AG10803 (cell line): ENCODE measurements at regions not wholly inside any gene's neighbourhood (a gene's known extent, or its start where the extent isn't known, plus 50 kb on each side); places are given as distances from the start of the nearest gene placed in this dataset.

ENCODE experiments used
- DNase-seq: peaks from one replicate; pipeline ENCODE4 v3.0.0; 2010; ENCODE audit warnings: low read depth
- H3K4me3 ChIP-seq: 2 replicates; pipeline ENCODE4 v1.5.1; 2011; ENCODE audit warnings: mild to moderate bottlenecking, low read length, control low read depth
- TF ChIP-seq, protein P1 (sequence below): conservative IDR thresholded peaks from 2 replicates; pipeline ENCODE4 v1.5.1; 2011; ENCODE audit warnings: mild to moderate bottlenecking, low read length, control low read depth, inconsistent platforms

DNA sequence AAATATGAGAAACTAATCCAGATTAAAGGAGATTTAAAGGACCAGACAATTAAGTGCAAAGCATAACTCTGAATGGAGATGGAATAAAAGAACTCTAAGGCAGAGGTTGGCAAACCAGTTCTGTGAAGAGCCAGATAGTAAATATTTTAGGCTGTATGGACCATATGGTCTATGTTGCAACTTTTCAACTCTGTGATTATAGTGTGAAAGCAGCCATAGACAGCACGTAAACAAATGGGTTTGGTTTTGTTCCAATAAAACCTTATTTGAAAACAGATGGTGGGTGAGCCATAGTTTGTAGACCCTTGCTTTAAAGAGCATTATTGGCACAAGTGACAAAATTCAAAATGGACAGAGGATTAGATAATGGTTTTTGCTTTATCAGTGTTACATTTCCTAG lies 884.1 kb downstream of the CCSER2 start:
- DNase-seq, result no peak
- H3K4me3 ChIP-seq, result no peak overlapping the region
- TF ChIP-seq, protein P1, sequence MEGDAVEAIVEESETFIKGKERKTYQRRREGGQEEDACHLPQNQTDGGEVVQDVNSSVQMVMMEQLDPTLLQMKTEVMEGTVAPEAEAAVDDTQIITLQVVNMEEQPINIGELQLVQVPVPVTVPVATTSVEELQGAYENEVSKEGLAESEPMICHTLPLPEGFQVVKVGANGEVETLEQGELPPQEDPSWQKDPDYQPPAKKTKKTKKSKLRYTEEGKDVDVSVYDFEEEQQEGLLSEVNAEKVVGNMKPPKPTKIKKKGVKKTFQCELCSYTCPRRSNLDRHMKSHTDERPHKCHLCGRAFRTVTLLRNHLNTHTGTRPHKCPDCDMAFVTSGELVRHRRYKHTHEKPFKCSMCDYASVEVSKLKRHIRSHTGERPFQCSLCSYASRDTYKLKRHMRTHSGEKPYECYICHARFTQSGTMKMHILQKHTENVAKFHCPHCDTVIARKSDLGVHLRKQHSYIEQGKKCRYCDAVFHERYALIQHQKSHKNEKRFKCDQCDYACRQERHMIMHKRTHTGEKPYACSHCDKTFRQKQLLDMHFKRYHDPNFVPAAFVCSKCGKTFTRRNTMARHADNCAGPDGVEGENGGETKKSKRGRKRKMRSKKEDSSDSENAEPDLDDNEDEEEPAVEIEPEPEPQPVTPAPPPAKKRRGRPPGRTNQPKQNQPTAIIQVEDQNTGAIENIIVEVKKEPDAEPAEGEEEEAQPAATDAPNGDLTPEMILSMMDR, result no peak

DNA sequence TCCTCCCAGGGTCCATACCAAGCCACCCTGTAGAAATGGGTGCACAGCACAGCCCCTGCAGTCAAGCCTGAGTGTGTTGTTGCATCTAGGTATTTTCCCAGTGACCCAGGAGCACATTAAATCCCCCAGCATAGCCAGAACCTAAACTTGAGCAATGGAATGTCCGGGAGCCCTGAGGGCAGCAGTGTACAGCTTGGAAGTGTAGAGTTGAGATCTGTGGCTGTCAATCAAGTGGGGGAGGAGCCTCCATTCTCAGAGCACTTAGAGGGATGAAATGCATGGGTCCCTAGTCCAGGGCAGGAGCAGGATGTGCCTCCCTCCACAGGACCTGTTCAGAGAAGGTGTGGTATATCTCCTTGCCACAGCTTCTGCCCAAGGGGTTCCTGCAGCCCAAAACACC lies 885.1 kb downstream of the CCSER2 start:
- DNase-seq, result no peak
- TF ChIP-seq, protein P1, result no peak
- H3K4me3 ChIP-seq, result no peak overlapping the region

DNA sequence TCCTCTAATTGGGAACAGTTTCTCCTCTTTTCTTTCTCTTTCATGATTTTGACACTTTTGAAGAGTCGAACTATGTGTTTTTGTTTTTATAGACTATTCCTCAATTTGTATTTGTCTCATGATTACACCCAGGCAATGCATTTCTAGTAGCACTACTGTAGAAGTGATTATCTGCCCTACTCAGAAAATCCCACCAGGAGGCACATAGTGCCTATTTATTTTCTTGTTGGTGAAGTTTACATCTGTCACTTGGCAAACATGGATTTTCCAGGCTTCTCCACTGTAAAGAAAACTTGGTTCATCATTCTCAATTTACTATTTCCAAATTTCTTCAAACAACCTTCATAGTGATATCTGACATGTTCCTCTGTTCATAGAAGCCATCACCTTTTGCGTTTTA lies 893.9 kb downstream of the CCSER2 start:
- TF ChIP-seq, protein P1, result no peak
- H3K4me3 ChIP-seq, result no peak overlapping the region
- no peak for DNase-seq

DNA sequence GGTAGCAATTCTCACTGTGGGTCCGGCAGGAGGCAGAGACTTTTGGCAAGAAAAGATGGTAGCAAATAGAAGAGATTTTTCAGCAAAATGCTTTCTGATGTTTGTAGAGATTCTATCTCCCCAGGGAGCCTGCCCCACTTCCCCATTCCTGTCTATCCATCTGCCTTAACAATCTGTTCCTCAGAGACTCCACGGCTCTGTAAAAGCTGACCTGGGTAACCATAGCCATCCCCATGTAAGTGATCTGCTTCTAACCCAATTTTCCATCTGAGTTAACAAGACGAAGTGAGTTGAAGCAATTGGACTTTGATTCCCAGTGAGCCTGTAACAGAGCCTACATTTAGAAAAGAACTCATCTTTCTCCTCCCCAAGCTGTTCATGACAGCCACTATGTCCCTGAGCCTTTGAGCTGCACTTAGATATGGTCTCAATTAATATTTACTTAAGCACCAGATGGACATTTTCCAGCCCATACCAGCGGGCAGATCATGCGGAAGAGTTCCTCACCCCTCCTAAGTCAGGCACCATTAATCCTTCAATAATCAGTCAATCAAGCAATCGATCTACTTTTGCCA lies 896.1 kb downstream of the CCSER2 start:
- no peak for DNase-seq
- TF ChIP-seq, protein P1, result no peak
- H3K4me3 ChIP-seq, result no peak overlapping the region

DNA sequence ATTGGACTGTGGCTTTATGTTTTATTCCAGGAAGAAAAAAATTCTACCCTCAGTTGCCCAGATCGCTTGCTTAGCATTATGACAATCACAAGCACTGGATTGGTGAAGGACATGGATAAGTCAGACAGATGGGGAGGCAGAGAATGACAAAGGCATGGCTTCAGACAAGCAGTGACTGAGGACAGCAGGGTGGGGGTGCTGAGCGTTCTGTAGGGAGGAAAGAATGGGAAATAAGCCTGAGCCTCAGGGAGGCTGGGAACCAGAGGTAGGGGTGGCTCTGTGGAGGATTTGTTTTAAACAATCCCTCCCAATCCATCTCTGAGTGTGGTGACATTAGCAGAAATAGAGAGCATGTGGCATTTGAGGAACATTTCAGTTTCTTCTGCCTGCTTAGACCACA lies 896.9 kb downstream of the CCSER2 start:
- no peak overlapping the region for H3K4me3 ChIP-seq
- DNase-seq, result no peak
- TF ChIP-seq, protein P1, result no peak

DNA sequence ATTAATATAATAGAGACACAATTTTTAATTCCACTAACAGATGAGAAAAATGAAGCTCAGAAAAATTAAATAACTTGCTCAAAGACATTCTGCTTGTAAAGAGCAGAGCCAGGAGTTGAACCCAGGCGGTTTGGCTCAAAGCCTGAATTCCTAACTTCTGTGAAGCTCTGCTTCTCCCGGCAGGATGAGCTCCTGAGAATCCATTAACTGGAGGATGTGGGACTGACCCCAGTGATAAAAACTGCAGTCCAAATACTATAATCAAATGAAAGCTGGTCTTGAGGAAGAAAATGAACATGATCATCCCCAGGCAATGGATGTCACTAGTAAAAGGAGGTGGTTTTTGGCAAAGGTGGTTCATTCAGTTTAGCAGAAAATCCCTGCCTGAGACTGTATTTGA lies 898.2 kb downstream of the CCSER2 start:
- H3K4me3 ChIP-seq, result no peak overlapping the region
- TF ChIP-seq, protein P1, result no peak
- no peak for DNase-seq

DNA sequence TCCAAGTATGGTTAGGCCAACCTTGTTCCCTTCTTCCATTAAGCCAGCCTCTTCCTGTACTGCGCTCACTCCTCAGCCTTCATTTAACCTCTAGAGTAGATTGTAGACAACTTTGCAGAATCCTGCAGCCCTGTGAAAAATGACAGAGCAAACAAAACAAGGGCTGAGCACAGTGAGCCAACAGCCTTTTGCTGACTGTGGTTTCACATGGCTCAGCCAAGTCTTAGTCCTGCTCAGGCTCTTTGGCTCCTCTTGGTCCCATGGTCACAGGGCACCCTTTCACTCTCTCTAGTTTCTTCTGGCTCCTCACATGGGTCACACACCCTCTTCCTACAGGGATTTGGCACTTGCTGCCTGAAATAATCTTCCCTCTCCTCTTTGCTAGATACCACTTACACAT lies 900.3 kb downstream of the CCSER2 start:
- H3K4me3 ChIP-seq, result no peak overlapping the region
- TF ChIP-seq, protein P1, result no peak
- DNase-seq, result no peak
